H9 (cell line): ENCODE measurements at regions not wholly inside any gene's neighbourhood (a gene's known extent, or its start where the extent isn't known, plus 50 kb on each side); places are given as distances from the start of the nearest gene placed in this dataset.

Experiments used
- DNase-seq: peaks from one replicate; pipeline ENCODE4 v3.0.0-alpha.2; 2017
- H2AFZ ChIP-seq: one replicate; pipeline ENCODE4 v1.6.1; 2013; ENCODE audit warnings: mild to moderate bottlenecking, low read length, control low read depth, moderate library complexity
- H2AK5ac ChIP-seq: 2 replicates; pipeline ENCODE4 v1.6.1; 2013; ENCODE audit warnings: low read length, control low read depth, mixed read lengths; ENCODE audit not compliant: insufficient read length
- H2BK120ac ChIP-seq: one replicate; pipeline ENCODE4 v1.6.1; 2013; ENCODE audit warnings: low read depth, mild to moderate bottlenecking, low read length, control low read depth, inconsistent platforms; ENCODE audit not compliant: poor library complexity, severe bottlenecking
- H2BK12ac ChIP-seq: 2 replicates; pipeline ENCODE4 v1.6.1; 2013; ENCODE audit warnings: low read length, control low read depth, mixed read lengths, low read depth; ENCODE audit not compliant: insufficient read length
- H2BK15ac ChIP-seq: 2 replicates; pipeline ENCODE4 v1.6.1; 2013; ENCODE audit warnings: low read depth, low read length, control low read depth
- H2BK20ac ChIP-seq: one replicate; pipeline ENCODE4 v1.6.1; 2013; ENCODE audit warnings: low read depth, mild to moderate bottlenecking, low read length, control low read depth, inconsistent platforms; ENCODE audit not compliant: poor library complexity, severe bottlenecking
- H2BK5ac ChIP-seq: 2 replicates; pipeline ENCODE4 v1.6.1; 2013; ENCODE audit warnings: low read length, control low read depth, mixed read lengths; ENCODE audit not compliant: insufficient read length
- H3K14ac ChIP-seq: 2 replicates; pipeline ENCODE4 v1.6.1; 2013; ENCODE audit warnings: low read length, control low read depth; ENCODE audit not compliant: insufficient read depth
- H3K18ac ChIP-seq: 2 replicates; pipeline ENCODE4 v1.6.1; 2013; ENCODE audit warnings: low read depth, mild to moderate bottlenecking, mixed read lengths, low read length, control low read depth; ENCODE audit not compliant: insufficient read length
- H3K23ac ChIP-seq: 2 replicates; pipeline ENCODE4 v1.6.1; 2013; ENCODE audit warnings: low read length, control low read depth, mixed read lengths, low read depth; ENCODE audit not compliant: insufficient read length
- H3K23me2 ChIP-seq: 2 replicates; pipeline ENCODE4 v1.6.1; 2013; ENCODE audit warnings: low read depth, mild to moderate bottlenecking, mixed read lengths, low read length, control low read depth; ENCODE audit not compliant: insufficient read length, poor library complexity, severe bottlenecking
- H3K27ac ChIP-seq: 2 replicates; pipeline ENCODE4 v1.5.1; 2013; ENCODE audit warnings: low read length, control low read depth, mixed read lengths, low read depth; ENCODE audit not compliant: insufficient read length
- H3K27me3 ChIP-seq: 2 replicates; pipeline ENCODE4 v1.6.1; 2013; ENCODE audit warnings: low read length, control low read depth, inconsistent platforms; ENCODE audit not compliant: insufficient read depth
- H3K4ac ChIP-seq: 2 replicates; pipeline ENCODE4 v1.6.1; 2013; ENCODE audit warnings: low read depth, mild to moderate bottlenecking, control low read depth, inconsistent platforms, low read length, moderate library complexity
- H3K4me1 ChIP-seq: 2 replicates; pipeline ENCODE4 v1.6.1; 2013; ENCODE audit warnings: low read length, control low read depth, inconsistent platforms; ENCODE audit not compliant: insufficient read depth
- H3K4me2 ChIP-seq: 2 replicates; pipeline ENCODE4 v1.6.1; 2013; ENCODE audit warnings: low read length, control low read depth, mixed read lengths; ENCODE audit not compliant: insufficient read length, insufficient read depth
- H3K56ac ChIP-seq: 2 replicates; pipeline ENCODE4 v1.6.1; 2013; ENCODE audit warnings: low read depth, mild to moderate bottlenecking, mixed read lengths, low read length, control low read depth; ENCODE audit not compliant: insufficient read length
- H3K79me1 ChIP-seq: 2 replicates; pipeline ENCODE4 v1.6.1; 2013; ENCODE audit warnings: low read depth, mild to moderate bottlenecking, moderate library complexity, low read length, control low read depth, inconsistent platforms; ENCODE audit not compliant: insufficient read depth, poor library complexity, severe bottlenecking
- H3K79me2 ChIP-seq: 2 replicates; pipeline ENCODE4 v1.6.1; 2013; ENCODE audit warnings: low read length, control low read depth, inconsistent platforms; ENCODE audit not compliant: insufficient read depth
- H3K9ac ChIP-seq: 2 replicates; pipeline ENCODE4 v1.6.1; 2013; ENCODE audit warnings: low read length, control low read depth, mixed read lengths; ENCODE audit not compliant: insufficient read length; ENCODE audit errors: extremely low read depth
- H3K9me3 ChIP-seq: one replicate; pipeline ENCODE4 v1.6.1; 2013; ENCODE audit warnings: low read depth, low read length, inconsistent platforms; ENCODE audit not compliant: control insufficient read depth
- H3T11ph ChIP-seq: one replicate; pipeline ENCODE4 v1.6.1; 2013; ENCODE audit warnings: mild to moderate bottlenecking, low read length, control low read depth, inconsistent platforms
- H4K20me1 ChIP-seq: one replicate; pipeline ENCODE4 v1.6.1; 2013; ENCODE audit not compliant: control insufficient read depth, insufficient read length, insufficient read depth
- H4K5ac ChIP-seq: 2 replicates; pipeline ENCODE4 v1.6.1; 2013; ENCODE audit warnings: low read depth, mild to moderate bottlenecking, mixed read lengths, low read length, control low read depth; ENCODE audit not compliant: insufficient read length
- H4K8ac ChIP-seq: replicated peaks from 2 replicates; pipeline ENCODE4 v1.6.1; 2013; ENCODE audit warnings: low read length, control low read depth, mixed read lengths, low read depth; ENCODE audit not compliant: insufficient read length
- H4K91ac ChIP-seq: 2 replicates; pipeline ENCODE4 v1.6.1; 2013; ENCODE audit warnings: low read depth, mild to moderate bottlenecking, moderate library complexity, mixed read lengths, low read length, control low read depth; ENCODE audit not compliant: insufficient read length
- H3K27ac Mint-ChIP-seq, 3 experiments: 2 replicates in 2 of 3; 3 replicates in 1 of 3; pipeline ENCODE4 v1.8.0; 2020 to 2021; ENCODE audit warnings: mixed read lengths in 3 of 3, mild to moderate bottlenecking in 1 of 3, moderate library complexity in 1 of 3
- H3K27me3 Mint-ChIP-seq: 2 replicates; pipeline ENCODE4 v1.8.0; 2021; ENCODE audit warnings: low read depth, mild to moderate bottlenecking, moderate library complexity, mixed read lengths
- H3K36me3 Mint-ChIP-seq, 3 experiments: 2 replicates in 2 of 3; 3 replicates in 1 of 3; pipeline ENCODE4 v1.8.0; 2020 to 2021; ENCODE audit warnings: low read depth in 3 of 3, mixed read lengths in 3 of 3; ENCODE audit not compliant: insufficient read depth in 1 of 3
- H3K4me1 Mint-ChIP-seq, 2 experiments: 2 replicates each; pipeline ENCODE4 v1.8.0; 2020; ENCODE audit warnings: mixed read lengths in 2 of 2
- H3K4me3 Mint-ChIP-seq, 2 experiments: 2 replicates in 1 of 2; 3 replicates in 1 of 2; pipeline ENCODE4 v1.8.0; 2020 to 2021; ENCODE audit warnings: mild to moderate bottlenecking in 2 of 2, mixed read lengths in 2 of 2, moderate library complexity in 1 of 2
- H3K9me3 Mint-ChIP-seq, 2 experiments: 2 replicates in 1 of 2; 3 replicates in 1 of 2; pipeline ENCODE4 v1.8.0; 2020; ENCODE audit warnings: mild to moderate bottlenecking in 2 of 2, mixed read lengths in 2 of 2, moderate library complexity in 1 of 2
- CTCF ChIP-seq: fragments of 200-600 bp; sonication (generic); conservative IDR thresholded peaks from 3 replicates; pipeline ENCODE4 v1.8.0; 2021; ENCODE audit warnings: antibody characterized with exemption, mild to moderate bottlenecking
- WGBS: extraction: QIAGEN DNeasy Blood & Tissue Kit; methylation state at CpG from one replicate; pipeline ENCODE4 v1.1.7; 2013; ENCODE audit warnings: missing lambda C conversion rate, low lambda C conversion rate, mixed read lengths; ENCODE audit not compliant: insufficient read length; ENCODE audit errors: extremely low coverage; 5-methylcytosine and 5-hydroxymethylcytosine counted together

DNA sequence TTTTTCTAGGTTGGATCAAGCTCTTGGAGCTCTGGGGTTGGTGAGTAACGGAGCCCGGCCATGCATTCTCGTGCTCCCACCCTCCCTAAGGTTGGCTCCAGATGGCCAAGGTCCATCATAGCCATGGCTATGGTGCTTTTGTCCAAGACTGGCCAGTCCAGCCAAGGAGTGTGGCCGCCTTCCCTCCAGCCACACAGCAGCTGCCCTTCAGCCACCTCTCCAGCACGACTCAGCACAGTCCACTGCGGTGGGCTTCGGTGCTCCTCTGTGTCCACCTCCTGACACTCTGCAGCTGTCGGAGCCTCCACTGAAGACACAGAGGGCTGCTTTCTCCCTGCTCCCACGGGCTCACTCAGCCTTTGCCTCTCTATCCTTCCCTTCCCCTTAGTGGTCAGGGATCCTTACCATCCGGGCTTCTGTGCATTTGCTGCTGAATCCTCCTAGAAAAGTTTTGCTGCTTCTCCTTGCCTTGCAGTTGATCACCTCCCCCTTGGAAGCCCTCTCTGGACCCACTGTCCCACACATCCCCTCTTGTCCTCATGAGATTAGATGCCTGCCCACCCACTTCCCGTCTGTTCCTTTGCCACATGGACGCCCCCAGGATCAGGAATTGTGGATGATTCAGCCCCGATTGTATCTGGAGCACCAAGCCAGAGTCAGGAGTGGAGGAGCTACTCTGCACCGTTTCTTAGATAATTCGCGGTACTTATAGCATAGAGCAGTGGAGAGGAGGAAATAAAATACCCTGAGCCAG, 177.1 kb upstream of the COPS8 start:
- H3K27me3 Mint-ChIP-seq = peaks cover 14% of the 10 kb centered on the region
- H3K4me1 ChIP-seq = no peaks in the 10 kb centered on the region
- no peak overlapping the region for H3T11ph ChIP-seq
- no peak overlapping the region for H3K23ac ChIP-seq
- H3K56ac ChIP-seq = no peak overlapping the region
- no peaks in the 10 kb centered on the region for H3K79me2 ChIP-seq
- H3K23me2 ChIP-seq = no peaks in the 10 kb centered on the region
- no peak overlapping the region for H2BK15ac ChIP-seq
- no peak overlapping the region for H3K14ac ChIP-seq
- no peak overlapping the region for H2AFZ ChIP-seq
- WGBS = no CpG with 5 or more reads among the region's 16 CpGs
- peaks cover 4 to 5% of the 10 kb centered on the region in 2 experiments; a peak in 3 of 4 replicates for H3K4me1 Mint-ChIP-seq
- H3K4ac ChIP-seq = no peak overlapping the region
- no peak overlapping the region for H3K9ac ChIP-seq
- DNase-seq = no peak
- H4K5ac ChIP-seq = no peak overlapping the region
- no peaks in the 10 kb centered on the region for H4K20me1 ChIP-seq
- H3K27me3 ChIP-seq = no peaks in the 10 kb centered on the region
- TF ChIP-seq CTCF = no peak
- H2BK12ac ChIP-seq = no peak overlapping the region
- no peak overlapping the region for H3K4me3 Mint-ChIP-seq
- H4K91ac ChIP-seq = no peak overlapping the region
- H3K9me3 Mint-ChIP-seq = no peaks in the 10 kb centered on the region
- no peak overlapping the region for H2AK5ac ChIP-seq
- H3K9me3 ChIP-seq = no peaks in the 10 kb centered on the region
- H3K79me1 ChIP-seq = no peaks in the 10 kb centered on the region
- no peak overlapping the region for H3K27ac ChIP-seq
- H2BK20ac ChIP-seq = no peak overlapping the region
- no peak overlapping the region for H3K18ac ChIP-seq
- no peak overlapping the region; a peak in 1 of 7 replicates for H3K27ac Mint-ChIP-seq
- H4K8ac ChIP-seq = no peak overlapping the region
- no peak overlapping the region for H3K4me2 ChIP-seq
- H3K36me3 Mint-ChIP-seq = no peaks in the 10 kb centered on the region
- no peak overlapping the region for H2BK120ac ChIP-seq
- H2BK5ac ChIP-seq = no peak overlapping the region
